Gastroesophageal sphincter (tissue), 3 donors: ENCODE measurements at regions not wholly inside any gene's neighbourhood (a gene's known extent, or its start where the extent isn't known, plus 50 kb on each side); places are given as distances from the start of the nearest gene placed in this dataset.

Source experiments
- EP300 ChIP-seq: sonication (generic); formaldehyde crosslinking; IDR thresholded peaks from one replicate; pipeline ENCODE4 v1.6.1; 2017; ENCODE audit warnings: antibody characterized with exemption, mild to moderate bottlenecking
- POLR2A ChIP-seq, 2 donors: fragments of 450-650 bp; IDR thresholded peaks; one replicate each; pipeline ENCODE4 v1.6.1; 2017; ENCODE audit warnings: antibody characterized with exemption in 2 of 2, mild to moderate bottlenecking in 2 of 2, moderate library complexity in 1 of 2
- POLR2AphosphoS5 ChIP-seq: sonication (generic); formaldehyde crosslinking; IDR thresholded peaks from one replicate; pipeline ENCODE4 v1.6.1; 2017; ENCODE audit warnings: antibody characterized with exemption
- TF ChIP-seq, protein P1 (sequence below), 4 experiments: fragments of 200-600 bp in 2 of 4; fragments of 450-650 bp in 2 of 4; sonication (generic) in 1 of 4; IDR thresholded peaks; one replicate each; pipeline ENCODE4 v1.5.1; 2017 to 2019; ENCODE audit warnings: antibody characterized with exemption in 4 of 4, mild to moderate bottlenecking in 2 of 4, moderate library complexity in 2 of 4

DNA sequence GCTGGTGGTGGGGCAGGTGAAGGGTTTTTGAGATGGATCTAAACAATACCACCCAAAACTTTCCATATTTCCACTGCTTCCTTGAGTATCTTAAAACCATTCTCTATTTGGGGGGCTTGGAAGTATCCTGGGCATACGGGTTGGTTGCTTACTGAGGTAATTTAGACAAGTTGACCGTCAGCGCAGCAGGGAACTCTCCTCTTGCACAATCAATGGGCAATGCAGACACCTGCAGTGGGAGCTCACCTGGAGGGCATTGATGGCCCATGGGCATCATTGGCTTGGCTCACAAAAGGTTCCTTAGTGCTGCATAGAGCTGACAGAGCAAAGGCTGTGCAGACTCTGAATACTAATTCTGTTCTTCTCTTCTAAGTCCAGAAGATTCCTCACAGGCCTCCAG, 101.5 kb downstream of the EPDR1 start:
- TF ChIP-seq, protein P1, sequence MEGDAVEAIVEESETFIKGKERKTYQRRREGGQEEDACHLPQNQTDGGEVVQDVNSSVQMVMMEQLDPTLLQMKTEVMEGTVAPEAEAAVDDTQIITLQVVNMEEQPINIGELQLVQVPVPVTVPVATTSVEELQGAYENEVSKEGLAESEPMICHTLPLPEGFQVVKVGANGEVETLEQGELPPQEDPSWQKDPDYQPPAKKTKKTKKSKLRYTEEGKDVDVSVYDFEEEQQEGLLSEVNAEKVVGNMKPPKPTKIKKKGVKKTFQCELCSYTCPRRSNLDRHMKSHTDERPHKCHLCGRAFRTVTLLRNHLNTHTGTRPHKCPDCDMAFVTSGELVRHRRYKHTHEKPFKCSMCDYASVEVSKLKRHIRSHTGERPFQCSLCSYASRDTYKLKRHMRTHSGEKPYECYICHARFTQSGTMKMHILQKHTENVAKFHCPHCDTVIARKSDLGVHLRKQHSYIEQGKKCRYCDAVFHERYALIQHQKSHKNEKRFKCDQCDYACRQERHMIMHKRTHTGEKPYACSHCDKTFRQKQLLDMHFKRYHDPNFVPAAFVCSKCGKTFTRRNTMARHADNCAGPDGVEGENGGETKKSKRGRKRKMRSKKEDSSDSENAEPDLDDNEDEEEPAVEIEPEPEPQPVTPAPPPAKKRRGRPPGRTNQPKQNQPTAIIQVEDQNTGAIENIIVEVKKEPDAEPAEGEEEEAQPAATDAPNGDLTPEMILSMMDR (IDR thresholded peaks at IDR 0.05) = no peak
- TF ChIP-seq EP300 (no peak), POLR2A (IDR thresholded peaks at IDR 0.05) (no peak), POLR2AphosphoS5 (no peak)
